Osteocyte (in vitro differentiated cells): ENCODE measurements at regions not wholly inside any gene's neighbourhood (a gene's known extent, or its start where the extent isn't known, plus 50 kb on each side); places are given as distances from the start of the nearest gene placed in this dataset.
"Not testable (repeated sequence)": the region's sequence is repeated elsewhere in the genome, so short reads cannot be mapped to it uniquely, and the experiment has no call there.

Experiments used
- DNase-seq: peaks from one replicate; pipeline ENCODE4 v3.0.0; 2021; ENCODE audit warnings: mixed read lengths; ENCODE audit not compliant: unreplicated experiment; ENCODE audit errors: extremely low spot score
- H3K27ac Mint-ChIP-seq: one replicate; pipeline ENCODE4 v1.8.0; 2021; ENCODE audit warnings: mild to moderate bottlenecking, mixed read lengths; ENCODE audit not compliant: unreplicated experiment
- H3K27me3 Mint-ChIP-seq: one replicate; pipeline ENCODE4 v1.8.0; 2021; ENCODE audit warnings: mixed read lengths; ENCODE audit not compliant: unreplicated experiment
- H3K36me3 Mint-ChIP-seq: one replicate; pipeline ENCODE4 v1.8.0; 2021; ENCODE audit warnings: mixed read lengths; ENCODE audit not compliant: unreplicated experiment
- H3K4me1 Mint-ChIP-seq: one replicate; pipeline ENCODE4 v1.8.0; 2021; ENCODE audit warnings: mixed read lengths; ENCODE audit not compliant: unreplicated experiment
- H3K4me3 Mint-ChIP-seq: one replicate; pipeline ENCODE4 v1.8.0; 2021; ENCODE audit warnings: mild to moderate bottlenecking, moderate library complexity, mixed read lengths; ENCODE audit not compliant: unreplicated experiment
- H3K9me3 Mint-ChIP-seq: one replicate; pipeline ENCODE4 v1.8.0; 2021; ENCODE audit warnings: mixed read lengths; ENCODE audit not compliant: unreplicated experiment
- TF ChIP-seq, protein P1 (sequence below): fragments of 200-600 bp; sonication (generic); IDR thresholded peaks from 2 replicates; pipeline ENCODE4 v1.5.0; 2021; ENCODE audit warnings: antibody characterized with exemption, mild to moderate bottlenecking, moderate library complexity

DNA sequence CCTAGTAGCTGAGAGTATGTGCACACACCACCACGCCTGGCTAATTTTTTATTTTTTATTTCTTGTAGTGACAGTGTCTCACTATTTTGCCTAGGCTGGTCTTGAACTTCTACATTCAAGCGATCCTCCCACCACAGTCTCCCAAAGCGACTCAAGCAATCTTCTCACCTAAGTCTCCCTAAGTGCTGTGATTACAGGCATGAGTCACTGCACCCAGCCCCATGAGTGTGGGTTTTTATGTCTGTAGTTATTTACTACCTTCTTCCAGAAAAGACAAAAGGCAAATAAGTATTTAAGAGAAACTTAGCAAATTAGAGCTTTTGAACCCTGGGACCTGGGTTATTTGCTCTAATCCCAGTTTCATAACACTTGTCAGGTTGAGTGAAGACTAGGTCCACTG is 92.3 kb upstream of the HCRTR2 start:
- no peak overlapping the region for H3K27ac Mint-ChIP-seq
- no peak overlapping the region for H3K4me3 Mint-ChIP-seq
- no peaks in the 10 kb centered on the region for H3K36me3 Mint-ChIP-seq
- H3K9me3 Mint-ChIP-seq = peaks cover 13% of the 10 kb centered on the region
- TF ChIP-seq, protein P1, sequence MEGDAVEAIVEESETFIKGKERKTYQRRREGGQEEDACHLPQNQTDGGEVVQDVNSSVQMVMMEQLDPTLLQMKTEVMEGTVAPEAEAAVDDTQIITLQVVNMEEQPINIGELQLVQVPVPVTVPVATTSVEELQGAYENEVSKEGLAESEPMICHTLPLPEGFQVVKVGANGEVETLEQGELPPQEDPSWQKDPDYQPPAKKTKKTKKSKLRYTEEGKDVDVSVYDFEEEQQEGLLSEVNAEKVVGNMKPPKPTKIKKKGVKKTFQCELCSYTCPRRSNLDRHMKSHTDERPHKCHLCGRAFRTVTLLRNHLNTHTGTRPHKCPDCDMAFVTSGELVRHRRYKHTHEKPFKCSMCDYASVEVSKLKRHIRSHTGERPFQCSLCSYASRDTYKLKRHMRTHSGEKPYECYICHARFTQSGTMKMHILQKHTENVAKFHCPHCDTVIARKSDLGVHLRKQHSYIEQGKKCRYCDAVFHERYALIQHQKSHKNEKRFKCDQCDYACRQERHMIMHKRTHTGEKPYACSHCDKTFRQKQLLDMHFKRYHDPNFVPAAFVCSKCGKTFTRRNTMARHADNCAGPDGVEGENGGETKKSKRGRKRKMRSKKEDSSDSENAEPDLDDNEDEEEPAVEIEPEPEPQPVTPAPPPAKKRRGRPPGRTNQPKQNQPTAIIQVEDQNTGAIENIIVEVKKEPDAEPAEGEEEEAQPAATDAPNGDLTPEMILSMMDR = no peak
- peaks cover 1% of the 10 kb centered on the region for H3K27me3 Mint-ChIP-seq
- no peak for DNase-seq
- H3K4me1 Mint-ChIP-seq = no peaks in the 10 kb centered on the region

DNA sequence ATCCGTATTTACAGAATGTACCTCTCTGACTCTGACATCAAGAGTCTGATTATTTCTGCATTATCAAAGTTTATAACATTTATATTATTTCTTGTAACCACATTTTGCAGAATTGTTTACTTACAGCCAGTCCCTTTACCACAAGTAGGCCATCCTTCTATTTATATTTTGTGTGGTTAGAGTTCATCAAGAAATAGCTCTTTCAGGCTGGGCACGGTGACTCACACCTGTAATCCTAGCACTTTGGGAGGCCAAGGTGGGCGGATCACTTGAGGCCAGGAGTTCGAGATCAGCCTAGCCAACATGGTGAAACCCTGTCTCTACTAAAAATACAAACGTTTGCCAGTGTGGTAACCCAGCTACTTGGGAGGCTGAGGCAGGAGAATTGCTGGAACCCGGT is 86.3 kb upstream of the HCRTR2 start:
- H3K27me3 Mint-ChIP-seq, H3K27ac Mint-ChIP-seq, H3K4me1 Mint-ChIP-seq, H3K4me3 Mint-ChIP-seq, DNase-seq, H3K36me3 Mint-ChIP-seq: not testable (repeated sequence)
- H3K9me3 Mint-ChIP-seq = peaks cover 22% of the 10 kb centered on the region

DNA sequence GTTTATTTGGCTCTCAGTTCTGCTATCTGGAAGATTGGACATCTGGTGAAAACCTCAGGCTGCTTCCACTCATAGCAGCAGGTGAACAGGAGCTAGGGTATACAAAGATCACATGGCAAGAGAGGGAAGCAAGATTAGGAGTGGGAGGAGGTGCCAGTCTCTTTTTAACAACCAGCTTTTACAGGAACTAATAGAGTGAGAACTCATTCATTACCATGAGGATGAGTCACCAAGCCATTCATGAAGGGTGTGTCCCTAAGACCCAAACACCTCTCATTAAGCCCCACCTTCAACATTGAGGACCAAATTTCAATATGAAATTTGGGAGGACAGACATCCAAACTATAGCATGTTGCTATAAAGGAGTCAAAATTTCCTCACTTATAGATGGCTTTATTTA is 85.4 kb upstream of the HCRTR2 start:
- Mint-ChIP-seq H3K9me3 (peaks cover 28% of the 10 kb centered on the region), H3K4me3 (no peak overlapping the region)

DNA sequence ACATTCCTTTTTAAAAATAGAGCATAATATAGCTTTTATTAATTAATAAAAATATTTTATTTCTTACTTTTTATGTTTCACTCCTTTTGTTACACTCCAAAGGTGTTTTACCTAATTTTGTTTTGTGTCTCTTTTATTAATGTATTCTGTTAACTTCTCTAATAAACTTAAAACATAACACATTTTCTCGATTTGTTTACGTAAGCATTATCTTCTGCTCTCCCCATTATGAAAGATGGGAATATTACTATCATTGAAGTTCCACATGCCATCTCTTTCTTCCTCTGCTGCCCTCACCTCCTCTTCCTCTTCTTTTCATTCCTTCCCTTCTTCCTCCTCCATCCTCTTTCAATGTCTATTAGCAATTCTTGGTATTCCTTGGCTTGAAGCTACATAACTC is 85.0 kb upstream of the HCRTR2 start:
- Mint-ChIP-seq H3K9me3 (peaks cover 28% of the 10 kb centered on the region), H3K4me1 (no peaks in the 10 kb centered on the region), H3K36me3 (no peaks in the 10 kb centered on the region), H3K27ac (no peak overlapping the region), H3K27me3 (no peaks in the 10 kb centered on the region), H3K4me3 (no peak overlapping the region)
- TF ChIP-seq, protein P1 = no peak
- DNase-seq = no peak

More for the DNA sequence above, 85.4 kb upstream of the HCRTR2 start:
- TF ChIP-seq, protein P1 = no peak
- Mint-ChIP-seq H3K36me3 (no peaks in the 10 kb centered on the region), H3K27ac (no peak overlapping the region), H3K27me3 (no peaks in the 10 kb centered on the region), H3K4me1 (no peaks in the 10 kb centered on the region)
- no peak for DNase-seq

DNA sequence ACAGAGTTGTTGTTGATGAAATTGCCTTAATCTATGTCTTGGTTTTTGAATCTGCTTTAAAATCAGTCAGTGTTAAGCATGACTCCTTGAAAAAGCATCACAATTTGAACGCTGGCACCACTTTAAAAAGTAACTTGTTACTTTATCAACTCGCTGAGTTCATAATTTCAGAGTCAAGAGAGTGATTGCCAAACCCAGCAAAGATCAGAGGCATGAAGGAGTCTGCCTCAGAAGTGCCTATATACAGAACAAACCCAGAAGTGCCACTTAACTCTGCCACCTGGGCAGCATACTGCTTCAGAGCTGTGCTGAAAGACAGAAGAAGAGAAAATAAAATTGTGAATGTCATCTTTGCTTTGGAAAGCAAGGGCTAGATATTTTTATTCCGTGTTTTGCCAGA is 73.6 kb upstream of the HCRTR2 start:
- TF ChIP-seq, protein P1 = no peak
- H3K27ac Mint-ChIP-seq = no peak overlapping the region
- H3K4me3 Mint-ChIP-seq = no peak overlapping the region
- no peaks in the 10 kb centered on the region for H3K4me1 Mint-ChIP-seq
- no peaks in the 10 kb centered on the region for H3K9me3 Mint-ChIP-seq
- H3K27me3 Mint-ChIP-seq = peaks cover 3% of the 10 kb centered on the region
- no peak for DNase-seq
- no peaks in the 10 kb centered on the region for H3K36me3 Mint-ChIP-seq

DNA sequence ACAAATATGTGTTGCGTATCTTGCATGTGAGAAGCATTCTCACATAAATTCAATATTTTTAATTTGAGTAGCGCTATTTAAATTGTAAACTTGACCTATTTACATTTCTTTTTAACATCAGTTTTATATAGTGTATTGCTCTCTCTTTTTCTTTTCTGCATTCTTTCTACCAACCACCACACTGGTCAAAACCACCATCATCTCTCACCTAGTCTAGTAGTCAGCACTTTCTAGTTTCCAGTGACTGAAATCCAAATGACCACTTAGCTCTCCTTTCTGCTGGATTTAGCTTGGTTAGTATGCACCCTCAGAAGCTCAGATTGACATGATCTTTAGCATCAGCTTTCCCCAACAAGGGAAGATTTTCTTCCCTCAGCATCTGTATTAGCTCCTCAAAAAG is 73.2 kb upstream of the HCRTR2 start:
- DNase-seq = no peak
- Mint-ChIP-seq H3K36me3 (no peaks in the 10 kb centered on the region), H3K4me3 (no peak overlapping the region), H3K27me3 (peaks cover 3% of the 10 kb centered on the region), H3K9me3 (no peaks in the 10 kb centered on the region), H3K4me1 (no peaks in the 10 kb centered on the region), H3K27ac (no peak overlapping the region)
- TF ChIP-seq, protein P1 = no peak
